ENCODE measurements at regions not wholly inside any gene's neighbourhood (a gene's known extent, or its start where the extent isn't known, plus 50 kb on each side); places are given as distances from the start of the nearest gene placed in this dataset.

GRCh38 chr15:58331913-58332675, 99.7 kb upstream of the LIPC start:
- ChIA-PET CTCF (interaction anchor here (1.0 to 1.6 kb wide), 3 partner anchors 22 to 138 kb away, joined by 3 to 4 read pairs (median 3); no protein-coding TSS in a partner anchor), POLR2A (interaction anchor here (1.0 to 1.8 kb wide), 6 partner anchors 14 to 439 kb away, joined by 3 to 11 read pairs (median 4); partner anchors contain the start of gene MINDY2)
- H3K4me3 ChIP-seq (ENCODE audit: low read depth, low read length): no peak overlapping the region
- DNase-seq (ENCODE audit: low read depth, low spot score): peak; percentile 95
- TF ChIP-seq, protein P1, sequence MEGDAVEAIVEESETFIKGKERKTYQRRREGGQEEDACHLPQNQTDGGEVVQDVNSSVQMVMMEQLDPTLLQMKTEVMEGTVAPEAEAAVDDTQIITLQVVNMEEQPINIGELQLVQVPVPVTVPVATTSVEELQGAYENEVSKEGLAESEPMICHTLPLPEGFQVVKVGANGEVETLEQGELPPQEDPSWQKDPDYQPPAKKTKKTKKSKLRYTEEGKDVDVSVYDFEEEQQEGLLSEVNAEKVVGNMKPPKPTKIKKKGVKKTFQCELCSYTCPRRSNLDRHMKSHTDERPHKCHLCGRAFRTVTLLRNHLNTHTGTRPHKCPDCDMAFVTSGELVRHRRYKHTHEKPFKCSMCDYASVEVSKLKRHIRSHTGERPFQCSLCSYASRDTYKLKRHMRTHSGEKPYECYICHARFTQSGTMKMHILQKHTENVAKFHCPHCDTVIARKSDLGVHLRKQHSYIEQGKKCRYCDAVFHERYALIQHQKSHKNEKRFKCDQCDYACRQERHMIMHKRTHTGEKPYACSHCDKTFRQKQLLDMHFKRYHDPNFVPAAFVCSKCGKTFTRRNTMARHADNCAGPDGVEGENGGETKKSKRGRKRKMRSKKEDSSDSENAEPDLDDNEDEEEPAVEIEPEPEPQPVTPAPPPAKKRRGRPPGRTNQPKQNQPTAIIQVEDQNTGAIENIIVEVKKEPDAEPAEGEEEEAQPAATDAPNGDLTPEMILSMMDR (IDR thresholded peaks at IDR 0.05; ENCODE audit: insufficient read depth, low read length, missing control alignments): no peak

GRCh38 chr15:58332676-58333400, 99.0 kb upstream of the LIPC start:
- peak; percentile 21 for DNase-seq (ENCODE audit: low read depth, low spot score)
- POLR2A ChIA-PET: interaction anchor here (1.2 to 1.8 kb wide), 5 partner anchors 13 to 438 kb away, joined by 3 to 11 read pairs (median 5); partner anchors contain the start of gene MINDY2
- no peak overlapping the region for H3K4me3 ChIP-seq (ENCODE audit: low read depth, low read length)
- TF ChIP-seq, protein P1 (IDR thresholded peaks at IDR 0.05; ENCODE audit: insufficient read depth, low read length, missing control alignments): no peak
- CTCF ChIA-PET: interaction anchor here (0.6 to 1.6 kb wide), 3 partner anchors 21 to 137 kb away, joined by 3 to 4 read pairs (median 3); no protein-coding TSS in a partner anchor

DNA sequence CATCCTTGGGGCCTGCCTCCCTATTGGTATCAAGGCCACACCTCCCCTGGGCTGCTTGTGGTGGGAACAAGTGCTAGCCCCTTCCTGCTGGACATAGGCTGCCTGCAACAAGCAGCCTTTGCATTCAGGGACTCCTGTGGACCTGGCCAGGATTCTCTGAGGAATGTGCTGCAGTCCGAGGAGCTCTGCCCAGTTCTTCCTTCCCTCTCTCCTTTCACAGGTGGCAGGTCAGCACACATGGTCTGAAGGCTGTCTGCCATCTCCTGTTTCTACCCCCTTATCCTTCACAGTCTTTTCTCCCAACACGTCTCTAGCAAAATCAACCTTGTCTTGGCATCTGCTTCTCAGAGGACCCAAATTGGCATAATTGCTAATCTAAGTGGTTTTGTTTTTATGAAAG, 97.0 kb upstream of the LIPC start:
- ChIA-PET POLR2A (no interaction called here), CTCF (no interaction called here)
- TF ChIP-seq, protein P1 (IDR thresholded peaks at IDR 0.05; ENCODE audit: insufficient read depth, low read length, missing control alignments): no peak
- DNase-seq (ENCODE audit: low read depth, low spot score): no peak
- H3K4me3 ChIP-seq (ENCODE audit: low read depth, low read length): no peak overlapping the region

- TF ChIP-seq, protein P1 (IDR thresholded peaks at IDR 0.05; ENCODE audit: insufficient read depth, low read length, missing control alignments): no peak
- H3K4me3 ChIP-seq (ENCODE audit: low read depth, low read length): no peak overlapping the region
- ChIA-PET POLR2A (no interaction called here), CTCF (no interaction called here)
- DNase-seq (ENCODE audit: low read depth, low spot score): no peak
These were observed 95.6 kb upstream of the LIPC start for GRCh38 chr15:58336161-58336560.

DNA sequence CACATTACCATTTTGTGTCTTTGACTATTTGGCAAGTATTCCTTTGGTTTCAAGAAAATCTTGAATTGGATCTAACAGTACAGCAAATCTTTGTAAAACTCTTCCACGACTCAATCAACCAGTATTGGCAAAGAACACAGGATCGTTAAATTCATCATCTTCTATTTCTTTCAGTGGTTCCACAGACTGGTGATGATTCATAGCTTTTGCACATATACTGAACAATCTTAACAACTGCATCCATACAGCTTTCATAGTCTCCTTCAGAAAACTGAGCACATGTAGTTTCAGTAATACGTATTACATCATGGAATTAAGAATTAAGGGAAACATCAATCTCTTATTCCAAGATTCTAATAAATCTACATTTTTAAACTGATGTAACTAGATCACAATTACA, 91.6 kb upstream of the LIPC start:
- TF ChIP-seq, protein P1 (IDR thresholded peaks at IDR 0.05; ENCODE audit: insufficient read depth, low read length, missing control alignments): no peak
- POLR2A ChIA-PET: no interaction called here
- DNase-seq (ENCODE audit: low read depth, low spot score): no peak

DNA sequence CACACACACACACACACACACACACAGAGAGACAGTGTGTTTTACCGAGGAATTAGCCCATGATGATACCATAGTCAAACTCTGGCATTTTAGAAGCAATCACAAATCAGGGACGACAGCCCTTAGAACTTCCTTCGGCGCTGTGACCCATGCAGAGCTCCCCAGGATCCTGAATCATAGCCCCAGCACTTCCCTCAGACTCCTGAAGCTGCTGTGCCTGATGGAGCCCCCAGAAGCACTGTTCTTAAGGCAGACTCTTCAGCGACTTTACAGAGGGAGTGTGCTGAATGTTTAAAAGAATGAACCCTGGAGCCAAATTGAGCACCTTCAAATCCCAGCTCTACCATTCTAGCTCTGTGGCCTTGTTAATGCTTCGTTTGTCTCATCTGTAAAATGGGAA, 89.3 kb upstream of the LIPC start:
- POLR2A ChIA-PET: no interaction called here
- TF ChIP-seq, protein P1 (IDR thresholded peaks at IDR 0.05; ENCODE audit: insufficient read depth, low read length, missing control alignments): no peak
- H3K4me3 ChIP-seq (ENCODE audit: low read depth, low read length): no peak overlapping the region
- CTCF ChIA-PET: no interaction called here
- DNase-seq (ENCODE audit: low read depth, low spot score): no peak

More for the DNA sequence above, 91.6 kb upstream of the LIPC start:
- no peak overlapping the region for H3K4me3 ChIP-seq (ENCODE audit: low read depth, low read length)
- CTCF ChIA-PET: no interaction called here

All from AG04449 (cell line).